ENCODE measurements at regions not wholly inside any gene's neighbourhood (a gene's known extent, or its start where the extent isn't known, plus 50 kb on each side); places are given as distances from the start of the nearest gene placed in this dataset.
A peak's percentile ranks its signal among the peaks of the same experiment; 100 is the strongest.
"Not testable (repeated sequence)": the region's sequence is repeated elsewhere in the genome, so short reads cannot be mapped to it uniquely, and the experiment has no call there.

- no peak for DNase-seq
Observed at GRCh38 chr13:27327633-27328032, 57.0 kb downstream of the RASL11A start.

GRCh38 chr13:27329210-27329609 lies 58.6 kb downstream of the RASL11A start:
- no peak for DNase-seq

- DNase-seq: no peak
Observed at GRCh38 chr13:27334774-27335435, 64.3 kb downstream of the RASL11A start.

GRCh38 chr13:27336014-27336673 lies 65.5 kb downstream of the RASL11A start:
- no peak for DNase-seq

GRCh38 chr13:27338207-27338606 lies 67.6 kb downstream of the RASL11A start:
- DNase-seq: no peak

GRCh38 chr13:27338816-27339215 lies 68.2 kb downstream of the RASL11A start:
- no peak for DNase-seq

GRCh38 chr13:27339299-27339698 lies 68.7 kb downstream of the RASL11A start:
- DNase-seq: peak; percentile 68 to 86

GRCh38 chr13:27341616-27342015 lies 71.0 kb downstream of the RASL11A start:
- DNase-seq: no peak

GRCh38 chr13:27347211-27347772 lies 76.7 kb downstream of the RASL11A start:
- DNase-seq: no peak

GRCh38 chr13:27348461-27348860 lies 76.0 kb upstream of the GTF3A start:
- no peak for DNase-seq

- no peak for DNase-seq
Observed at GRCh38 chr13:27349458-27349857, 75.0 kb upstream of the GTF3A start.

- DNase-seq: not testable (repeated sequence)
Observed at GRCh38 chr13:27350825-27351224, 73.6 kb upstream of the GTF3A start.

GRCh38 chr13:27352698-27353097 lies 71.7 kb upstream of the GTF3A start:
- no peak for DNase-seq

- no peak for DNase-seq
Observed at GRCh38 chr13:27353166-27353583, 71.2 kb upstream of the GTF3A start.

GRCh38 chr13:27353708-27354107 lies 70.7 kb upstream of the GTF3A start:
- DNase-seq: no peak

GRCh38 chr13:27354379-27354778 lies 70.0 kb upstream of the GTF3A start:
- no peak for DNase-seq

- DNase-seq: no peak
Observed at GRCh38 chr13:27355894-27356293, 68.5 kb upstream of the GTF3A start.

GRCh38 chr13:27358420-27358819 lies 66.0 kb upstream of the GTF3A start:
- no peak for DNase-seq

- peak; percentile 25 to 83 for DNase-seq
Observed at GRCh38 chr13:27359199-27359821, 65.1 kb upstream of the GTF3A start.

GRCh38 chr13:27360562-27360961 lies 63.9 kb upstream of the GTF3A start:
- DNase-seq: no peak

GRCh38 chr13:27362064-27362751 lies 62.2 kb upstream of the GTF3A start:
- DNase-seq: peak; percentile 87 to 96

GRCh38 chr13:27363637-27364036 lies 60.8 kb upstream of the GTF3A start:
- DNase-seq: not testable (repeated sequence)

GRCh38 chr13:27367570-27367969 lies 56.8 kb upstream of the GTF3A start:
- DNase-seq: no peak

Measured in NCI-H526 (cell line).